ENCODE measurements at regions not wholly inside any gene's neighbourhood (a gene's known extent, or its start where the extent isn't known, plus 50 kb on each side); places are given as distances from the start of the nearest gene placed in this dataset.

DNA sequence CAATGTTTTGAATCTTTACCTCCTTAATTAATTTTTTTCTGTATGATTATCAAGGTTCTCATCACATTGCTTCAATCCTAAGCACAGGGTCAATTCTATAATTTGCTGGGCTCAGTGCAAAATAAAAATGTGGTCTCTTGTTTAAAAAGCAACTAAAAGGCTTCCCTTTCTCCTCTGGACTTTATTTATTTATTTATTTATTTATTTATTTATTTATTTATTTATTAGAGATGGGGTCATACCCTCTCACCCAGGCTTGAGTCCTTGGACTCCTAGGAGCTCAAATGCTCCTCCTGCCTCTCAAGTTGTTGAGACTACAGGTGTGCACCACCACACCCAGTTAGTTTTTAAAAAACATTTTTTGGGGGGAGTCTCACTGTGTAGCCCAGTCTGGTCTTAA is 710.1 kb upstream of the REG3G start:
- no peak for DNase-seq

DNA sequence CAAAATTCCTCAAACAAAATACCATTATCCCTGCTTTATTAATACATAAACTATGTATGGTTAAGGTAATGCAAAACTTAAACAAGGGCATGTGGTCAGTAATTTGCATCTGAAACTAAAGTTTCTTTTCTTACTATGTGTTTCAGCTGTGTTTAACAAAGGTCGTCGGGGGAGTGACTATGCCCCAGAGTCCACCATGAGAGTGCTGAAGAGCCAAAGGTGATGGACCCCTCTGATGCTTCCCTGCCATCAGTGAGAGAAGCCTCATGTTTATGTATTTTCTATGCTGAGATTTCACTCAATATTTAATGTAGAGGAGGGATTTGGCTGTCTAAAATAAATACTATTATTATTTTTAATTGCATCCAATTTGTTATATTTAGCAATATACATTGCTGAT is 707.2 kb upstream of the REG3G start:
- DNase-seq = no peak

DNA sequence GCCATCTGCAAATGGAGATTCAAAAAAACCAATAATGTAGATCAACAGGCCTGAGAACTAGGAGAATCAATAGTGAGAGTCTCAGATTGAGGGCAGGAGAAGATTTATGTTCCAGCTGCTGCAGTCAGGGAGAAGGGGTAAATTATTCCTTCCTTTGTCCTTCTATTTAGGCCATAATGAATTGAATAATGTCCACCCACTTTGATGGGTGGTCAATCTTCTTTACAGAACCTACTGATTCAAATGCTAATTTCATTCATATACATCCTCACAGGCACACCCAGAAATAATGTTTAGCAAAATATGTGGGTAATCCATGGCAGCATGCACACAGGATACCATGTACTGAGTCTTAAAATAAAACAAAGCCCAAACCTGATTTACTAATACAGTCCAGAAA is 695.3 kb upstream of the REG3G start:
- no peak for DNase-seq

GRCh38 chr2:78351208-78351607 is 674.3 kb upstream of the REG3G start:
- DNase-seq = no peak

GRCh38 chr2:78353168-78353567 is 672.3 kb upstream of the REG3G start:
- no peak for DNase-seq

DNA sequence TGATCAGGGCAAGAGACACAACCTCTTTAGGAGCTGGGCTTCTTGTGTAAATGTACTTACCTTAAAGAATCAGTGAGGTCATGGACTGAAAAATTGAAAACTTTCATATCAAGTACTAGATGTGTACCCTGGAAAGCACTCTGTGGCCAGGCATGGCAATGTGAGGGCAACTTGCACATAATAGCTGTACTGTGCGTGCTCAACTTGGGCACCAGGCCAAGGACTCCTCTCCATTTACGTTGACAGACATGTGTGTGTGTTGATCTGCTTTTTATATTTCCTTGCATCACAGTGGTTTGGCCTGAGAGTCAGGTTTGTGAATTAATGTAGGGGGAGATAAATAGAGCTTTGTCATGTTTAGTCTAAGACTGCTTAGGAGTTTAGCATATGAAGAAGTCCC is 669.5 kb upstream of the REG3G start:
- no peak for DNase-seq

- DNase-seq = no peak
These were observed 641.9 kb upstream of the REG3G start for GRCh38 chr2:78383576-78383975.

DNA sequence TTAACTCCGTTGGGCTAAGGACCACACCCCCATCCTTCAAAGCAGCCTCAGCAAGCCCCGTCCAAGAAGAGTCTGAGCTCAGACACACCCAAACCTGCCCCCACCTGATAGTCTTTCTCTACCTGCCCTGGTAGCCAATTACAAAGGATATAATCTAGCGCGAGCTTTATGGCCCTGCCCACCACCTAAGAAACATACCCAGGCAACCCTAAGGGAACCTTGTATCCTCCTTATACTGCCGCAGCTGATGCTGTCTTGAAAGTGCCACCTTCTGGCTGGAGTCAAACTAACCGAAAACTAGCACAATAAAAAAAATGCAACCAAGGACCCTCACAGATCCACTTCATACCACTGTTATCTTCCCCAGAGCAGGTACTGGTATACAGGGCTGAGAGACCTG is 628.3 kb upstream of the REG3G start:
- no peak for DNase-seq

DNA sequence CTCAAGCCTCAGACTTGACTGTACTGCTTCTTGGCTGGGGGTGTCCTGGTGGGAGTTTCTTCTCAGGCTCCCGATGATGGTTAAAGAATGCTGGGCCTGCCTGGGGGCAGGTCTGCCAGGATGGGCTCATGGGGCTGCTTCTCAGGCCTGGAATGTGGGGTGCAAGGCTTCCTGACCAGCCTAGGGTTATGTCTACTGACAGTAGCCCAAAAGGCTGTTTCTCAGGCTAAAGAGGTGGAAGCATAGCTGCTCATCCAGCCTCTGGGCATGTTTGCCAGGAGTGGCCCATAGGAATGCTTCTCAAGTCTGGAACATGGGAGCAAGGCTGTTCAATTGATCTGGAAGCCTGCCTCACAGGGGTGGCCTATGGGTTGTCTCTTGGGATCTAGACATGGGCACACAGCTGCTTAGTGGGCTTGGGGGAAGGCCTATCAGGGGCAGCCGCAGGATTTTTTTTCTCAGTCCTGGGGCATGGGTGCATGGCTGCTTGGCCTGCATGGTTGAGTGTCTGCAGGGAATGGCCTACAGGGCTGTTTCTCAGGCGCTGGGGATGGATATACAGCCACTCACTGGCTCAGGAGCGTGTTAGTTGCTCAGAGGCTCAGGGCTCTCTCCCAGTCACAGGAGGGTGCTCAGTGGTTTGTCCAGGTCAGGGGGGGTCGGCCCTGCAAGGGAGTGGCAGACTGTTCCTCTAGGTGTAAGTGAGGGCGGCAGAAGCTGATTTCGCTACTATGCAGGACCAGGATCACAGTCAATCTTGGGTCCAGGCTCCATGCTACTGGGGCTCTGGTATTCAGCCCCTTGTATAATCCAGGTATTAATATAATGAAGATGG is 617.3 kb upstream of the REG3G start:
- no peak for DNase-seq

DNA sequence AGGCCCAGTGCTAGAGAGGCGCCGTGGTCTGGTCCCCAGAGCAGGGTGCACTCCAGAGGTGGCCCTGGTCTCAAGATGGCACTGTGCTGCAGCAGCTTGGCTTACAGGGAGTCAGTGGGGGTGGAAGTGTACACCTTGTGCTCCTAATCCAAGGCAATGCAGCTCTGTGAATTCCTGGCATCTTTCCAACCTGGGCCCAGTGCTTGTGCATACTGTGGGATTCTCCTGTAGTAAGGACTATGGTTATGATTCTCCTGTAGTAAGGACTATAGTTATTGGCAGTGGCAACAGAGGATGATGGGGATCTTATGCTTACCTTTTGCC is 616.7 kb upstream of the REG3G start:
- DNase-seq = no peak

- DNase-seq = no peak
These were observed 614.2 kb upstream of the REG3G start for GRCh38 chr2:78411303-78411702.

- DNase-seq = no peak
These were observed 608.7 kb upstream of the REG3G start for GRCh38 chr2:78416625-78417300.

GRCh38 chr2:78417355-78417754 is 608.1 kb upstream of the REG3G start:
- no peak for DNase-seq

DNA sequence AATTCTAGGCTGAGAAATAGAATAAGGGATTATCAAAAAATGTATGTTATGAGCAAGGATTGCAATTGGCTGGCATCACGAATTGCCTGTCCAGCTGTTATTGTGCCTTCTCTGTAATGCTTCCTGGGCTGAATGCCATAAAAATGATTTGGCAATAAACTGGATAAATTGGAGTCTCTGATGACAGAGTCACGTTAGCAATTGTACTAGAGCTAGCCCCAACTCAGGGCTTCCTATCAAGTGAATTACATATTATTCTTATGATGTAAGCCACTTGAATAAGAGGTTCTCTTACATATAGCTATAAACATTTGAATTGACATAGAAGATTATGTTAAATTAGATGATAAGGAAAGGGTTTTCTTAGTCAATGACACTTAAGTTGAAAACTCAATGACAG is 607.5 kb upstream of the REG3G start:
- DNase-seq = no peak

GRCh38 chr2:78420132-78420531 is 605.4 kb upstream of the REG3G start:
- no peak for DNase-seq

DNA sequence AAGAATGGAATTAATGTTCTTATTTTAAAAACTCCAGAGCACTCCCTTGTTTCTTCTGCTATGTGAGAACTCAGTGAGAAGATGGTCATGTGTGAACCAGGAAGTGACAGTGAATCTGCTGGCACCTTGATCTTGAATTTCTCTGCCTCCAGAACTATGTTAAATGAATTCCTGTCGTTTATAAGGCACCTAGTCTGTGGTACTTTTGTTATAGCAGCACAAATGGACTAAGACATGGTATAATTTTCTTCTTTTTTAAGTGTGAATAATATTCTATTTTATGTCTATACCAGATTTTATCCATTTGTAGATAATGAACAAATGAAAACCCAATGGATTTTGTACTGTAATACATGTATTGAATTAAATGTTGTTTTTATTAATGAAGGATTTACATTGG is 601.9 kb upstream of the REG3G start:
- DNase-seq = no peak

GRCh38 chr2:78427170-78427569 is 598.3 kb upstream of the REG3G start:
- DNase-seq = no peak

- no peak for DNase-seq
These were observed 594.3 kb upstream of the REG3G start for GRCh38 chr2:78431241-78431640.

DNA sequence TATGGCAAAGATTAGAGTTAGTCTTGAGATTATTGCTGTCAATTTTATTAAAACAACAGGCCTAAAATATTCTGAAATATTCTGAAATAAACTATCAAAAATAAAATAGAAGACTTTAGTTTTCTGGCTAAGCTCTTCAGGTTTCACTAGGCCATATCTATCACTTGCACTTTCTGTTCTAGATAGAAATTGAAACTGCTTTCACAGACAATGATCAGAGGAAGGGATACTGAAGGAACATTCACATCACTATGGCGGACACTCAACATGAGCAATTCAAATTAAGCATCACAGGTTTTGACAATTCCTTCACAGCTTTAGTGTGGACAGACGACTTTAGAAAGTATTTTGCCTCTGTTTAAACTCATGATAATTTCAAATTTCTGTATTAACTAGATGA is 586.4 kb upstream of the REG3G start:
- no peak for DNase-seq

DNA sequence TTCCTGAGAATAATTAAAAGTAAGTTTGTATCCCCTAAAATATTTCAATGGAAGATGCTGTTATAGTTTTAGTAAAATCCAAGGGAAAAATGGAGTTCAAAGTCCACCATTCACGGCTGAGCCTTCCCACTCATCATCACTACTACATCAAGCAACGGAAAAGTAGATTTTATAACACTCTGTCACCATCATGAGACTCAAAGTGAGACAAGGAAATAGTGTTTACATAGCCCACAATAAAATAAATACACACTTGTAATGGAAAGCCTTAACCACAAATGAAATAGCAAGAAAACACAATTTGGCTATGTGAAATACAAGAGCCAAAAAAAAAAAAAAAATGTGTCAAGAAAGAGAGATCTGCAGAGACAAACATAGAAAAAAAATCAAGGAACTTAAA is 569.9 kb upstream of the REG3G start:
- DNase-seq = no peak

GRCh38 chr2:78457269-78457668 is 568.2 kb upstream of the REG3G start:
- no peak for DNase-seq

- no peak for DNase-seq
These were observed 559.8 kb upstream of the REG3G start for GRCh38 chr2:78465707-78466106.

- no peak for DNase-seq
These were observed 548.8 kb upstream of the REG3G start for GRCh38 chr2:78476619-78477229.

GRCh38 chr2:78486565-78486964 is 538.9 kb upstream of the REG3G start:
- no peak for DNase-seq

Measured in right kidney (tissue), 1 donor.